Activated naive CD4-positive, alpha-beta T cell (primary cell): ENCODE measurements at regions not wholly inside any gene's neighbourhood (a gene's known extent, or its start where the extent isn't known, plus 50 kb on each side); places are given as distances from the start of the nearest gene placed in this dataset.

Experiments
- DNase-seq, 4 experiments: peaks; one replicate each; lab custom pipeline; 2025; lab: John Stamatoyannopoulos, UW

DNA sequence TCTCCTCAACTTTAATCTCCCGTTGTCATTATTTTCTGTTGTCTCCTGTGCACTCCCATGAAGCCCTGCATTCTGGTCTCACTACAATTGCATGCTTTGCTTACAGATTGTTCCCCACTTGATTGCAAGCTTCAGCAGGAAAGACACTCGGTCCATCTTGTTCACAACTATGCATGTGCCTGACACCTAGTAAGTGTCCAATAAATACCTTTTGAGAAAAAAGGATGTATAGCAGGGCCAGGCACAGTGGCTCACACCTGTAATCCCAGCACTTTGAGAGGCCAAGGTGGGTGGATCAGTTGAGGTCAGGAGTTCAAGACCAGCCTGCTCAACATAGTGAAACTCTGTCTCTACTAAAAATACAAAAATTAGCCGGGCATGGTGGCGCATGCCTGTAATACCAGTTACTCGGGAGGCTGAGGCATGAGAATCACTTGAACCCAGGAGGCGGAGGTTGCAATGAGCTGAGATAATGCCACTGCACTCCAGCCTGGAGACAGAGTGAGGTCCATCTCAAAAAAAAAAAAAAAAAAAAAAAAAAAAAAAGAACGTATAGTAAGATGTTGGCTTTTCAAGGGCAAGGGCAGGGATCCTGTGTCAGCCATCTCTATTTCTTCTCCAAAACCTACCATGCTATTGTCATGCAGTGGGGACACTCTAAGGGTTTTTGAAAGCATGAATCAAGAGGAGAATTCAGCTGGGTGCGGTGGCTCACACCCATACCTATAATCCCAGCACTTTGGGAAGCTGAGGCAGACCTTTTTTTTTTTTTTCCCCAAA is 338.3 kb downstream of the MYCN start:
- no peak for DNase-seq

DNA sequence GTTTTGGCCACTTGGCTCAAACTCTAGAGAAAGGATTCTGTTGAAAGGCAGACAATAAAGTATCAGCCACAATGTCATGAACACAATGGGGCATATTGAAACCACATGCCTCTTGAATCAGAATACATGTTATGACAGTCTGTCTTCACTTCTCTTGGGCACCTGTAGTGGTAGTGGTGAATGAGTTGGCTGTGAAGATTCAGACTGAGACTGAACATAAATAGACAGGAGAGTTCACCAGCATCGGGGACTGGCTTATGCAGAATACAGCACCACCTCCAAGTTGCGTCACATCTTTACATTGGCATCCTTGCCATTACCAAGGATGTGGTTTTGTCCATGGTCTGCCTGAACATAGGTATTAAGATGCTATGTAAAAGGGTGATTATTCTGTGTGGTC is 336.8 kb downstream of the MYCN start:
- no peak for DNase-seq

DNA sequence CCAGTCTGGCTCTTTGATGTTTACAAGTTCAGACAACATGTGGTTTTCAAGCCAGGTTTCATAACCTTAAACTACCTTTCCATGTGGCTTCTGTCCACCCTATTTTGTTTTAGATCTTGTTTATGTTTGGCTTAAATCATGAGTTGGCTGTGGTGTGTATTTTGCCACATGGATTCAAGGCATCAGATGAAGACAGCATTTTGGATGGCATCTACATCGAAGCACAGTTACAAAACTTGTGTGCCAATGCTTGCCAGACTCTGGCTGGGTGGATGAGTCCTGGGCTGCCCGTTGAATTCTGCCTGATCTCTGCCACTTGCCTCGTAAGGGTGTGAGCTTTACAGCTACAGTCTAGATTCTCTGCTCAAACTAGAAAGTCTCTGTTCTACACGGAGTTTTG is 335.3 kb downstream of the MYCN start:
- DNase-seq: no peak

DNA sequence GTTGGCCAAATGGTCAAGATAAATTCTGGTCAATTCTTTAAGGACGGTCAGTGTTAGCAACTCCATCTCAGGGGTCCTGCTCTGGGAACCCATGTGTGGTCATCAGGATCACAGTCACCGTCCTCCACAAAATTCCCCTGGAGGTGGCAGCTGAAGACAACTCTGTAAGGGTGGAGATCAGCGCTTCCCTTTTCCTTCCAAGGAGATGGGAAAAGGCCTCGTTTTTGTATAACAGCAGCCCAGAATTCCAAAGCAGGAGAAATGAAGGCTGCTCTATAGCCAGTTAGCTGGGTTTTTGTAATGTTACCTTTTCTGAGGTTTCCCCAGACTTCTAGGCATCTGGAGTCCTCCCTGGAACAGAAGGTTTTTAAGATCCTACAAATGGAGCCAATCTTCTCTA is 334.8 kb downstream of the MYCN start:
- DNase-seq: no peak

DNA sequence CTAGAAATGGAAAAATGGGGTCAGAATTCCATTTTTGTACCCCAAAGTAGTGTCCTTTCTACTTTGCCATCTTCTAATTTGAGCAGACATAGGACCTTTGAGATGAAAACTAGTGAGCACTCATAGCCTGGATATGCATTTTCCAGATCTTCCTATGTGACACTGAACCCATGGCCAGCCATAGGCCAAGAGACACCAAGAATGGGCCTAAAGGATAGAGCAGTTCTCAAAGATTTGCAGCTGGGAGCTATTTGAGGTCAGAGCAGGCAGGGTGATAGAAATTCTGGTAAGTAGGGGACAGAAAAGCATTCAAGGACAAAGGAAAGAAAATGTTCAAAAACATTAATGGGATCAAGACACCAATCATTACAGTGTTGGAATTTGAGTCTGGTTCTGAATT is 332.8 kb downstream of the MYCN start:
- DNase-seq: no peak

DNA sequence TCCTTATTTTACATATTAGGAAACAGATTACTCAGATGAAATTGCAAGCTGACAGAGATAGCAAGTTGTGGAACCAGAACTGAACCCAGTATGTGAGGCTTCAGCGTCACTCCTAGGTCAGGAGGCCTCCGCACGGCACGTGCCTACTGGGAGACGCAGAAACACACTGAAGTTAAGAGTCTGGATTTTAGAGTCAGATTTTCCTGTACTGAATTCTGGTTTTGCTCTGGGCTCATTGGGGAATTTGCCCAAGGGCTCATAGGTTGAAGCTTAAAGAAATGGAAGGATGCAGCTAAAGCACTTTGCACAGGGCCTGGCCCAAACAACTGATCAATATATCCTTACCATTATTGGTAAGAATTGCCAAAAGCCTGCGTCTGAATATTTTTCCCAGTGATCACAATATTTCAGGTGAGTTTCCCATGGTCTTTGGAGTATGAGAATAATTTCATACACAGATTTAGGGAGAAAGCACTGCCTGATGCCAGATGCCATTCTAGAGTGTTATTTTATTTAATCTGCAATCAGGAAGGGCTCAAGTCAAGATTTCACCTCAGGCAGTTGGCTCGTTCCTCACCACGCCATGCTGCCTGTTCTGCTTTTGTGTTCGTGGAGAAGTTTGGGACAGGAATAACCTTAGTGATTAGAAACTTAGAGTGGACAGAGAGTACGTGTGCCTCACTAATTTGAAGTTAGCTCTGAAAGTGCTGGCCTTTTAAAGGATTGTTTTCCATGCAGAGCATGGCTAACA is 331.9 kb downstream of the MYCN start:
- DNase-seq: no peak

DNA sequence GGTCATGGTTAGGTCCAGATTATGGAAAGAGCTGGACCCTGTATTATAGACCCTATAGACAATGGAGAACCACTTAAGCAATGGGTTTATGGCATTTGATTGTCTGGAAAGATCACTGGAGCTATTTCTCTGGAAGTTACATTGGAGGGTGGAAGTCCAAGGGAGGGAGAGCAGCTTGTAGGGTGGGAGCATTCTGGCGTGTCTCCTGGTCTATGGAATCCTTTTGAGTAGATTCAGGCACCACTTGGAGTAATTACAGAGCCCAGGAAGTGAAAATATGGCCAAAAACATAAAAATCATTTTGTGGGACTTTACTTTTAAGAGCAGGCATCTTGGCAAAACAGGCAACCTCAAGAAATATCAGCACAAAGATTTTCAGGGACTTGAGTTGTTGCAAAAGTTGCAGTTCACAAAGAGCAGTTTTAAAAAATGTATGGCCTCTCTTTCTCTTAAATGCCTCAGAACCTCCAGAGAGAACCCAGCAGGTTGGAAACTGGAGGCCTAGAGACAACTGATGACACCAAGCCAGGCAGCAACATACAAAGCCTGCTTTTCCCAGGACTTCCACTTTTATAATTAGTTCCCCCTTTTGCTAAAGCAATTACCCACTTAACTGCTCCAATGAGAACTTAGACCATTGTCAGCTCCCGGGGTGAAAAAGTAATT is 331.0 kb downstream of the MYCN start:
- DNase-seq: no peak

DNA sequence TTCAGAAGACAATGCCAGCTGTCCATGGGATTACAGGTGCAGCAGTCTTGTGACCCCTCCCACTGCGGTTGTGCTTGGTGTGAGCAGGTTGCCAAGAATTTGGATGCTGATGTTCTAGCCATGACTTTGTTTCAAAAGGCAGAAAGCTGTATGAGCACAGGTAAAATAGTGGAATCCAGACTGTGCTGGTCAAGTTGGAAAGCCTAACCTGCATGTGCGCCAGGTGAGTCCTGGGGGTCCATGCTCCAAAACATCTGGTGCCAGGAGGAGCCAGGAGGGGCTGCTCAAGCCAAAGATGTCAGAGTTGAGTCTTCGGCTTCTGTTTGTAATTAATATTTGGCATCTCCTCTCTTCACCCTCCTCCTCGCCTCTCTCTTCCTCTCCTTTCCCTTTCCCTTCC is 330.1 kb downstream of the MYCN start:
- no peak for DNase-seq

DNA sequence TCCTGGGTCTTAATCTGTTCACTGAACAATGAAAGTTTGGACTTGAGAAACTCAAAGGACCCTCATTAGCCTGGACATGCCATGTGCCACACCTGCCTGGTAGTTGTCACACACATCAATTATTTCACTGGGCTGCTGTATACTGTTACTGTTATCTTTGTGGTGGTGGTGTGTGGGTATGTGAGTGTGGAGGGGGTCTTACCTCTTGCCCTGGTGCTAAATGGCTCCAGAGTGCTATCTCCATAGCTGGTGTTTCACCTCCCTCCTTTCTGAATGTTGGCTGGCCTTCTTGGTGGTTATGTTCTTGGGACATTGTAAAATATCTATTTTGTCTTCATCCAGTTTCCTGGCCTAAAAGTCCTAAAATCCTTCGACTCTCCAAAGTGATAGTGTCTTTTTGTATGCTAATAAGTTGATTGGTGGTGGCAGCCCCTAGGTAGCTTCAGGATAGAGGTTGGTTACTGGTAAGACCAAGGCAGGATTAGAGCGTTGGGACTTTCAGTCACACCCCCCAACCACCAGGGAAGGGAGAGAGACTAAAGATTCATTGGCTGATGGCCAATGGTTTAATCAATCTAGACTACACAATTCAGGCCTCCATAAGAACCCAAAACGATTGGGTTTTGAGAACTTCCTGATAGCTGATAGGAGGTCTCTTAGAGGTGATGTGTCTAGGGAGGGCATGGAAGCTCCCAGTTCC is 328.1 kb downstream of the MYCN start:
- DNase-seq: no peak

DNA sequence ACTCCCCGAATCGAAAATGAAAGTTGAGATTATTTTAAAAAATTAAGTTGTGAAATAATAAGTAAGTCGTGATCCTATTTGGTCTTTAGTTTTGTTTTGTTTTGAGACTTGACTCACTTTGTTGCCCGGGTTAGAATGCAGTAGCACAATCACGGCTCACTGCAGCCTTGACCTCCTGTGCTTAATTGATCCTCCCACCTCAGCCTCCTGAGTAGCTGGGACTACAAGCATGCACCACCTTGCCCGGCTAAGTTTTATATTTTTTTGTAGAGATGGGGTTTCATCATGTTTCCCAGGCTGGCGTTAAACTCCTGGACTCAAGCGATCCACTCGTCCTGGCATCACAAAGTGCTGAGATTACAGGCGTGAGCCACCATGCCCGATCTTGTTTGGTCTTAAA is 326.2 kb downstream of the MYCN start:
- no peak for DNase-seq

DNA sequence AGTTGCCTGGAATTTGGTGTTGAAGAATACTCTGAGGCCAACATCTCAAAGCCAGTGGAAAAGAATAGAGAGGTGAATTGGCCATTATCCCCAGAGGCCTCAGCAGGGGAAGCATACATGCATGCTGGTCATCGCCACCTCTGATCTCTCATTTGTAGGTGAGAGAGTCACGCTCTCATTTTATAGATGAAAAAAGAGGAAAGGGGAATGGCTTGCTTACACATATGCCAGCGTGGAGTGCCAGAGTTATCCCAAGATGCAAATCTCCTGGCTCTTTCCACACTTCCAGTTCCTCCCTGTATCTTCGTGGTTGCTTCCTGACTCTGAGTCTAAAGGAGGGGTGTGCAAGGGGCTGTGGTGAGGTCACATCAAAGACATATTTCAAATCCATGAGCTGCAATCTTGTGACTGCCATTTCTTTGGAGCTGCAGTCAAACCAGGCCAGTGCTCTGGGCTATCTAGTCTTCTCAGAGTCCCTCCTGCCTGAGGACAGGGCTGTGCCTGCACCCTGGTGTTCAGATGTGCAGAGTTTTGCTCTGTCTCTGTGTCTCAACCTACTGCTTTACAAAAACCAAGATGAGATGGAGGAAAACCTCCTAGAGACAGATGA is 324.7 kb downstream of the MYCN start:
- DNase-seq: no peak

DNA sequence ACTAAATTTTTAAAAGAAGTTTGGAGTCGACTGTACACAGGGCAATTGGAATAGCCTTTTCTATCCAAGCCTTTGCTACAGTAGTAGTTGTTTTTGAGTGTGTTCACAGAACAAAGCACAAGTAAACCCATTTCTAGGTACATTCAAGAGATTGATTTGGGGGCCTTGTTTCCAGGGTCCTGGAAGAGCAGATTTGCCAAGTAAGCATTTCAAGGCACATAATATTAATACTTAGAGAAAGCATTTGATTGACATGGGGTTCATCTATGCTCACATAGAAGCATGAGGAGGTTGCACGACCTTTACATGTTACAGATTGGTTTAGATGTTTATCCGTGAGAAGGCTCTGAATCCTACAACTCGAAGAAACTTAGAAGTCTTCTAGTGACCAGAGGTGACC is 324.1 kb downstream of the MYCN start:
- no peak for DNase-seq

DNA sequence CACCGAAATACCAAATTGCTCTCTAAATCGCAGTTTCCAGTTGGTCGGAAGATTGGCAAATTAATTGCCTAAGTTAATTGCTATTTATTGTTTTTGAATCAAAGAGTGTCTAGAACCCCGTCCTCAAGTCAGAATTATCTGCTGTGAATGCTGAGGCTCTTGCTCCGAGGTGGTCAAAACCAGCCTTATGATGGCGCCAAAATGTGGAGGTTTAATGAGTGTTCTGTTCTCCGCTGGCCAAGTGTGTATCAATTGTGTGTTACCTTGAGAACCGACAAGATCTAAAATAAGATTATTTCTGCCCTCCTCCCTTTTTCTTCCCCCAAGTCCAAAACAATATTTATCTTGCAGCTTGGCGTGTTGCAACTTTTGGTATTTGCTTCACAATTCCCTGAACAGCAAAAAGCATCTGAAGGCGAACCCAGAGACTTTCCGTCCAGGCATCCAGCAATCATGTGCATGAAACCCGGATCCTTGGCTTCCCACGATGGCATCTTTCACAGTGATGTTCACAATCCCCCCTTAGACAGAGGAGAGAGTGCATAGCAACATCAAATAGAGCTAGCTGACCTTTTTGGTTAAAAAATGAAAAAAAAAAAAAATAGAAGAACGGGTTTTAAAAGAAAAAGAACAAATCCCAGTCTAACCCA is 323.0 kb downstream of the MYCN start:
- no peak for DNase-seq

DNA sequence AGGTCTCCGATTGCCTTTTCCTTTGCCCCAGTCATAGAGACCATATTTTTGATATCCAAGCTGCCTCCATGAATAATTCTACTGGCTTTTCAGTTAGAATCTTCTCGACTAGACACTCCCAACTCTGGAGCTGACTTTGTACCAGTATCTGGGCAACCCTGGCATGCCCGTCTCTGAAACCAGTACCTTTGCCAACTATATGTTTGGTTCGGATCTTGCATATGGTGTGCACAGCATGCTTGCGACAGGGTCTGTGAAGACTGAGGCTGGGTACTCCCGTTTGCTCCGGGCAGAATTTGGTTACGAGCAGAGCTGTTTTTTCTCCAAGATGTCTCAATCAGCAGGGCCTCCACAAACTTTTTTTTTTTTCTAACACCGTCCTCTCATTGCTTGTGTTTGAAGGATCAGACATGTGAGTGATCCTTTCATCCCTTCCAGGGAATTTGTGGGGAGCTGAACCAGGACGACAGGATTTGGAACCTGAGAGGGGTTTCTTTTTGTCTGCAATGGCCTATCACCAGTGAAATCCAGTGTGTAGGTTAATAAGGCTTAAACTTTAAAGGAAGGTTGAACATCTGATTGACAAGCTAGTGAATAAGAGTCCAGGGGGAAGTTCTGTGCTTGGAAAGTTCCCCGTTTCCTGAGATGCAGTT is 322.3 kb downstream of the MYCN start:
- DNase-seq: no peak

DNA sequence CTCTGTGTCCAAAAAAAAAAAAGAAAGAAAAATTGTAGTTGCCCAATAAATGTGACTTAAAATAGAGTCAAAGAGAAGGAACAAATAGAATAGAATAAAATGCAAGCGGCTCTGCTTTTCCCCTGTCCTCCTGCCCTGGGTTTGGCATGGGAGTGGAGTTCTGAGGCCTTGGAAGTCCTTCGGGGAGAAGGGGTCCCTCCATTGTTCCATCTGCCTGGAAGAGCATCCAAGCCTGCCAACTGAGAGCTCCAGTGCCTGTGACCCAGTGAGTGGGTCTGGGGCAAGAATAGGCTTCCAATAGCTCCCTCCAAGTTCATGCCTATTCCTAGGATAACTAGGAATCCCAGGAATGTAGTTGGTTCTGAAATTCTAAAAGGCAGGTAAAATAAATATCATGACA is 321.4 kb downstream of the MYCN start:
- no peak for DNase-seq

DNA sequence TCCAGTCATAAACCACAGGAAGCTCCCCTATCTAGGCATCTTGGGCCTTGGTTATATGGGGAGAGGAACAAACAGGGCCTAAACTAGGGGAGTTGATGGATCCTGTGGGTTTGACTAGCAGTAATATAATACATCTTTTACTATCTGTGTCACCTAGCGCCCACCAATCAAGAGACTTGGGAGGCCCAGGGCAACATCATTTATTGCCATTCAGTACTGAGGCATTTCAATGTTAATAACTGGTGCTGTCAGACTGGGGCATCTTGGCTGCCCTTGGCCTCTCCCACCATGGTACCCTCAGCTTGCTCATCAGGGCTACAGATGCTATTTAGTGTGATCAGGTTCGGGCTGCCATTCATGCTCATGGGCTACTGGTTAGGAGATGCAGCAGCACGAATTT is 320.7 kb downstream of the MYCN start:
- no peak for DNase-seq

DNA sequence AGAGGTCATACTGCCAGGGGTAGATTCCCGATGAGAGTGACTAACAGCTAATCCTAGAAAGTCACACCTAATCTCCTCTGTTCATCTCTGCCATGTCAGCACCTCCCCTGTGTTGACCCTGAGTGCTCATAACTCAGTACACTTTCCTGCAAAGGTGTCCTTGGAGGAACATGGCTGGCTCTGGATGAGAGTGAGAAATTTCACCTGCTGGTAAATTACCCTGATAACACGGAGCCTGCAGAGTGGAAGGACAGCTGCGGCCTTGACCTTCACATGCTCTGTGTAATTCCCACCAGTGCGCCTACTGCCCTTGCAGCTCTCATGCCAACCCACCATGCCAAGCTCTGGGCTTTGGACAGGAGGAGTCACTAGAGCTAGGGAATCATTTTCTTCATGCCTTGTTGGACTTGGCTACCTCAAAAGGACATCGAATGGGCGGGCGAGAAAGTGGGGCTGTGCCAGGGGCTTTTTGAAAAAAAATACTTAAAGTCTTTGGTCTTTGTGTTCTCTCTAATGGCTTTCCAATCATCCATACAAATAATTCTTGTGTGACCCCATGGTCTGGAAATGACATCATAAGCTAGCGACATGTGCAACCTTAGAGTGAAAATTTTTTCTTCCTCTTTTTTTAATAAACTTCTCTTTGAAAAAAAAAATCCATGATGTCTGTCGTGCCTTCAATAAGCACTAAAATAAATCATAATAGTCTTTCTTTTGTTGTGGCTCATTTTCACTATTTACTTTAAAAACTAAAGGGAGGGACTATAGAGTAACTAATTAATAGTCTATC is 319.9 kb downstream of the MYCN start:
- DNase-seq: no peak

DNA sequence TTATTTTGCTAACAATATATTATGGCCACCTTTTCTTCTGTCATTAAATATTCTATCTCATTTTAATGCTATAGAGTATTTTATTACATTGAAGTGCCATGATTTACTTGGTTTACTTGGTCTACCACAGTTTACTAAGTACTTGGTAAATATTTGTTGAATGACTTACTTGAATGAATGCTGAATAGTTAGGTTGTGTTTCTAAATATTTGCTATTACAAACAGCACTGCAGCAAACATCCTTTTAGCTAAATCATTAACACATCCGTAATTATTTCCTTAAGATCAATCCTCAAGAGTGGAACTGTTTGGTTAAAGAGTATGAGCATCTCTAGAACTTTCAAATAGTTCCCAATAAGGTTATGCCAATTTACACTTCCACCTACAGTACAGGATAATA is 318.7 kb downstream of the MYCN start:
- DNase-seq: no peak

DNA sequence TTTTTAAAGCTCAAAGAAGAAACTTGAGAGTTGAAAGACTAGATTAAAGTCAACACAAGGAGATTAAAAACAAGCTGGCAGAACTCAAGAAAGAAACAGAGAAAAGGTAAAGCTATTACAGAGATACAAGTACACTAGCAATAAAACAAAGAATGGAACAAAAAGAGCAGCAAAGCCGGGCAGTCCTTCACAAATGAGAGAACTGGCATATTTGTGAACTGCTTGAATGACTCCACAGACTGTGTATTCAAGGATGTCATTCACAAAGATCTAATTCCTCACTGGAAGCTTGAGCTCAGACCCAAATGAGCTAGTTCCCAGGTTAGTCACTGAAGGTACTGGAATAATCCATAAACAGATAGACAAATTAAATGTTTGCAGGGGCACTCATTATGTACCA is 318.0 kb downstream of the MYCN start:
- no peak for DNase-seq

DNA sequence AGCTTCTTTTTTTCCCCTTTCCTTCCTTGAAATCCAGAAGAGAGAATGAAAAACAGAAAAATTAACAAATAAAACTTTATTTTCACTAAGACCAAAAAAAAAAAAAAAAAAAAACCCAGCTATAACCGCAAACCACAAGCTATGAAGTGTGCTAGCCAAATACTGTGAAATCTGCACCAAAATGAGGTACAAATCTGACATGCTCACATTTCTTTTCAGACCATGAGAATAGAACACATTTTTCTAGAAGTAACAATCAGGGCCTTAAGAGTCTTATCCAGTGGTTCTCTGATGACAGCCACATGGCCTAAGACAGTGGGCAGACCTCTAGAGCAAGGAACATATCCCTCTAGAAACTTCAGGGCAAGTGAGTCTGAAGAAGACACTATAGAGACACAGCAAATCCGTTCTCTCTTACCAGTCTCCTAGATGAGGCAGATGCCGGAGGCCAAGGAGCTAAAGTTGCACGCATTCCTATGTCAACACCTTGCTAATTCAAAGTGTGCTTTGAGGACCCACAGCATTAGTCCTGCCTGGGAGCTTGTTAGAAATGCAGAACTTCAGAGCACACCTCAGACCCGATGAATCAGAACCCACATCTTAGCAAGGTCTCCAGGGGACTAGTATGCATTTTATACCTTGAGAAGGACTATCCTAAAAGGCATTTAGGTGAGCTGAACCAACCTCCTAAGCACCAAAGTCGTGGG is 317.1 kb downstream of the MYCN start:
- no peak for DNase-seq
